Activated T-cell treated with anti-CD3 and anti-CD28 coated beads, Interleukin-2, amount 50 U/mL, for 4 hours (primary cell): ENCODE measurements at regions not wholly inside any gene's neighbourhood (a gene's known extent, or its start where the extent isn't known, plus 50 kb on each side); places are given as distances from the start of the nearest gene placed in this dataset.

ENCODE experiments used
- ATAC-seq, 2 donors: fragments of 200-7000 bp; cut with Tn5 transposase; one replicate each; pipeline ENCODE4 v1.10.0; 2021
- DNase-seq: peaks from one replicate; pipeline ENCODE4 v3.0.0-alpha.2; 2020
- H3K27me3 Mint-ChIP-seq: one replicate; pipeline ENCODE4 v1.8.0; 2021; ENCODE audit warnings: low read depth, mixed read lengths
- H3K36me3 Mint-ChIP-seq: one replicate; pipeline ENCODE4 v1.8.0; 2022; ENCODE audit warnings: mixed read lengths; ENCODE audit not compliant: insufficient read depth
- H3K4me1 Mint-ChIP-seq: one replicate; pipeline ENCODE4 v1.8.0; 2021; ENCODE audit warnings: low read depth, mixed read lengths
- H3K4me3 Mint-ChIP-seq: one replicate; pipeline ENCODE4 v1.8.0; 2021; ENCODE audit warnings: mild to moderate bottlenecking, moderate library complexity, mixed read lengths
- H3K9me3 Mint-ChIP-seq: one replicate; pipeline ENCODE4 v1.8.0; 2021; ENCODE audit warnings: mixed read lengths

- no peaks in the 10 kb centered on the region for H3K9me3 Mint-ChIP-seq
- H3K36me3 Mint-ChIP-seq = no peaks in the 10 kb centered on the region
- no peak for ATAC-seq
Observed at GRCh38 chr18:11283479-11284161, 134.3 kb upstream of the PIEZO2 start.

GRCh38 chr18:11279461-11279860, 130.1 kb upstream of the PIEZO2 start:
- Mint-ChIP-seq H3K27me3 (no peaks in the 10 kb centered on the region), H3K4me3 (no peak overlapping the region), H3K4me1 (no peaks in the 10 kb centered on the region), H3K9me3 (no peaks in the 10 kb centered on the region), H3K36me3 (no peaks in the 10 kb centered on the region)
- ATAC-seq = peak in 1 of 2 donors; percentile 23
- DNase-seq = no peak

More at GRCh38 chr18:11283479-11284161, 134.3 kb upstream of the PIEZO2 start:
- no peaks in the 10 kb centered on the region for H3K4me1 Mint-ChIP-seq
- H3K4me3 Mint-ChIP-seq = no peak overlapping the region
- peaks cover 2% of the 10 kb centered on the region for H3K27me3 Mint-ChIP-seq
- DNase-seq = no peak

- Mint-ChIP-seq H3K4me1 (no peaks in the 10 kb centered on the region), H3K4me3 (no peak overlapping the region), H3K9me3 (no peaks in the 10 kb centered on the region), H3K36me3 (no peaks in the 10 kb centered on the region), H3K27me3 (no peaks in the 10 kb centered on the region)
- no peak for DNase-seq
- no peak for ATAC-seq
Observed at GRCh38 chr18:11276678-11277077, 127.3 kb upstream of the PIEZO2 start.

- no peaks in the 10 kb centered on the region for H3K36me3 Mint-ChIP-seq
- DNase-seq = no peak
- H3K4me1 Mint-ChIP-seq = no peaks in the 10 kb centered on the region
- H3K9me3 Mint-ChIP-seq = no peaks in the 10 kb centered on the region
- no peaks in the 10 kb centered on the region for H3K27me3 Mint-ChIP-seq
- no peak for ATAC-seq
- H3K4me3 Mint-ChIP-seq = no peak overlapping the region
Observed at GRCh38 chr18:11274144-11274794, 124.9 kb upstream of the PIEZO2 start.

- ATAC-seq (no peak), DNase-seq (no peak)
- H3K4me1 Mint-ChIP-seq = no peaks in the 10 kb centered on the region
- H3K36me3 Mint-ChIP-seq = no peaks in the 10 kb centered on the region
- H3K9me3 Mint-ChIP-seq = no peaks in the 10 kb centered on the region
- no peak overlapping the region for H3K4me3 Mint-ChIP-seq
- H3K27me3 Mint-ChIP-seq = peaks cover 2% of the 10 kb centered on the region
Observed at GRCh38 chr18:11272516-11272915, 123.1 kb upstream of the PIEZO2 start.

GRCh38 chr18:11271954-11272353, 122.6 kb upstream of the PIEZO2 start:
- DNase-seq (no peak), ATAC-seq (no peak)
- H3K9me3 Mint-ChIP-seq = no peaks in the 10 kb centered on the region
- no peaks in the 10 kb centered on the region for H3K4me1 Mint-ChIP-seq
- H3K36me3 Mint-ChIP-seq = no peaks in the 10 kb centered on the region
- H3K4me3 Mint-ChIP-seq = no peak overlapping the region
- H3K27me3 Mint-ChIP-seq = peaks cover 2% of the 10 kb centered on the region

- Mint-ChIP-seq H3K4me1 (no peaks in the 10 kb centered on the region), H3K27me3 (peaks cover 2% of the 10 kb centered on the region), H3K9me3 (peaks cover 4% of the 10 kb centered on the region), H3K36me3 (no peaks in the 10 kb centered on the region), H3K4me3 (no peak overlapping the region)
- no peak for ATAC-seq
- DNase-seq = no peak
Observed at GRCh38 chr18:11269257-11269656, 119.9 kb upstream of the PIEZO2 start.

GRCh38 chr18:11268741-11269233, 119.4 kb upstream of the PIEZO2 start:
- H3K9me3 Mint-ChIP-seq = peaks cover 6% of the 10 kb centered on the region
- peaks cover 2% of the 10 kb centered on the region for H3K27me3 Mint-ChIP-seq
- no peak overlapping the region for H3K4me3 Mint-ChIP-seq
- ATAC-seq (no peak), DNase-seq (no peak)
- H3K36me3 Mint-ChIP-seq = no peaks in the 10 kb centered on the region
- no peaks in the 10 kb centered on the region for H3K4me1 Mint-ChIP-seq

- ATAC-seq (no peak), DNase-seq (no peak)
- H3K36me3 Mint-ChIP-seq = no peaks in the 10 kb centered on the region
- no peaks in the 10 kb centered on the region for H3K4me1 Mint-ChIP-seq
- H3K4me3 Mint-ChIP-seq = no peak overlapping the region
- H3K27me3 Mint-ChIP-seq = peaks cover 2% of the 10 kb centered on the region
- peaks cover 12% of the 10 kb centered on the region for H3K9me3 Mint-ChIP-seq
Observed at GRCh38 chr18:11268153-11268552, 118.8 kb upstream of the PIEZO2 start.

GRCh38 chr18:11266781-11267480, 117.6 kb upstream of the PIEZO2 start:
- DNase-seq = no peak
- H3K4me1 Mint-ChIP-seq = no peaks in the 10 kb centered on the region
- ATAC-seq = no peak
- H3K27me3 Mint-ChIP-seq = peaks cover 2% of the 10 kb centered on the region
- H3K9me3 Mint-ChIP-seq = peaks cover 15% of the 10 kb centered on the region
- H3K4me3 Mint-ChIP-seq = no peak overlapping the region
- H3K36me3 Mint-ChIP-seq = no peaks in the 10 kb centered on the region

- Mint-ChIP-seq H3K36me3 (no peaks in the 10 kb centered on the region), H3K27me3 (no peaks in the 10 kb centered on the region), H3K9me3 (peaks cover 15% of the 10 kb centered on the region), H3K4me3 (no peak overlapping the region), H3K4me1 (no peaks in the 10 kb centered on the region)
- DNase-seq = no peak
- ATAC-seq = no peak
Observed at GRCh38 chr18:11261486-11261885, 112.1 kb upstream of the PIEZO2 start.

- DNase-seq (no peak), ATAC-seq (no peak)
- no peaks in the 10 kb centered on the region for H3K4me1 Mint-ChIP-seq
- peaks cover 15% of the 10 kb centered on the region for H3K9me3 Mint-ChIP-seq
- H3K27me3 Mint-ChIP-seq = no peaks in the 10 kb centered on the region
- no peak overlapping the region for H3K4me3 Mint-ChIP-seq
- no peaks in the 10 kb centered on the region for H3K36me3 Mint-ChIP-seq
Observed at GRCh38 chr18:11260961-11261461, 111.6 kb upstream of the PIEZO2 start.

GRCh38 chr18:11259469-11260150, 110.2 kb upstream of the PIEZO2 start:
- Mint-ChIP-seq H3K4me3 (no peak overlapping the region), H3K27me3 (no peaks in the 10 kb centered on the region), H3K36me3 (no peaks in the 10 kb centered on the region), H3K4me1 (no peaks in the 10 kb centered on the region), H3K9me3 (peaks cover 11% of the 10 kb centered on the region)
- no peak for ATAC-seq
- no peak for DNase-seq

- DNase-seq (no peak), ATAC-seq (no peak)
- H3K27me3 Mint-ChIP-seq = no peaks in the 10 kb centered on the region
- no peaks in the 10 kb centered on the region for H3K4me1 Mint-ChIP-seq
- H3K36me3 Mint-ChIP-seq = no peaks in the 10 kb centered on the region
- no peak overlapping the region for H3K4me3 Mint-ChIP-seq
- H3K9me3 Mint-ChIP-seq = peaks cover 3% of the 10 kb centered on the region
Observed at GRCh38 chr18:11258039-11258610, 108.8 kb upstream of the PIEZO2 start.
